H1 (cell line): ENCODE measurements at regions not wholly inside any gene's neighbourhood (a gene's known extent, or its start where the extent isn't known, plus 50 kb on each side); places are given as distances from the start of the nearest gene placed in this dataset.

ENCODE experiments used
- CEBPB ChIP-seq: IDR thresholded peaks from 2 replicates; pipeline ENCODE4 v1.6.1; 2012; ENCODE audit warnings: low read depth, low read length
- CHD7 ChIP-seq: fragments of 300-600 bp; sonication (generic); IDR thresholded peaks from 2 replicates; pipeline ENCODE4 v1.7.1; 2012; ENCODE audit warnings: low read length, moderate library complexity, mild to moderate bottlenecking, inconsistent platforms; ENCODE audit not compliant: insufficient replicate concordance
- EP300 ChIP-seq, 2 experiments: IDR thresholded peaks; 1 replicate in 1 of 2; 2 replicates in 1 of 2; pipeline ENCODE4 v1.6.1; 2011 to 2012; ENCODE audit warnings: low read depth in 2 of 2, low read length in 2 of 2, mild to moderate bottlenecking in 2 of 2, borderline replicate concordance in 1 of 2, inconsistent platforms in 1 of 2, moderate library complexity in 1 of 2
- HDAC2 ChIP-seq, 2 experiments: fragments of 300-600 bp in 1 of 2; sonication (generic) in 1 of 2; IDR thresholded peaks; 2 replicates each; pipeline ENCODE4 v1.6.1; 2011 to 2012; ENCODE audit warnings: low read depth in 2 of 2, low read length in 2 of 2, mild to moderate bottlenecking in 2 of 2, moderate library complexity in 2 of 2, borderline replicate concordance in 1 of 2, inconsistent platforms in 1 of 2
- HDAC6 ChIP-seq: IDR thresholded peaks from one replicate; pipeline ENCODE4 v1.7.1; 2012; ENCODE audit warnings: low read depth, mild to moderate bottlenecking, inconsistent platforms, low read length, moderate library complexity
- POLR2A ChIP-seq, 2 experiments: IDR thresholded peaks; 1 replicate in 1 of 2; 2 replicates in 1 of 2; pipeline ENCODE4 v1.6.1; 2011; ENCODE audit warnings: low read depth in 2 of 2, low read length in 2 of 2, mild to moderate bottlenecking in 2 of 2; ENCODE audit errors: control extremely low read depth in 1 of 2
- RAD21 ChIP-seq, 2 experiments: IDR thresholded peaks in 1 of 2; conservative IDR thresholded peaks in 1 of 2; 2 replicates each; pipeline ENCODE4 v1.6.1; 2011; ENCODE audit warnings: low read depth in 2 of 2, low read length in 2 of 2, improper control_type of control experiment in 1 of 2, inconsistent platforms in 1 of 2, mild to moderate bottlenecking in 1 of 2, moderate library complexity in 1 of 2
- TF ChIP-seq, protein P1 (sequence below): IDR thresholded peaks from 2 replicates; pipeline ENCODE4 v1.6.1; 2012; ENCODE audit warnings: low read length, inconsistent platforms

- TF ChIP-seq CHD7: no peak
- TF ChIP-seq EP300 (IDR thresholded peaks at IDR 0.05; ENCODE audit: borderline replicate concordance in 1 of 2, low read depth in 2 of 2, low read length in 2 of 2): no peak
- no peak for TF ChIP-seq RAD21 (IDR thresholded peaks at IDR 0.05 in 1 of 2, conservative IDR thresholded peaks at IDR 0.05 in 1 of 2; ENCODE audit: low read depth in 2 of 2, low read length in 2 of 2)
- TF ChIP-seq, protein P1, sequence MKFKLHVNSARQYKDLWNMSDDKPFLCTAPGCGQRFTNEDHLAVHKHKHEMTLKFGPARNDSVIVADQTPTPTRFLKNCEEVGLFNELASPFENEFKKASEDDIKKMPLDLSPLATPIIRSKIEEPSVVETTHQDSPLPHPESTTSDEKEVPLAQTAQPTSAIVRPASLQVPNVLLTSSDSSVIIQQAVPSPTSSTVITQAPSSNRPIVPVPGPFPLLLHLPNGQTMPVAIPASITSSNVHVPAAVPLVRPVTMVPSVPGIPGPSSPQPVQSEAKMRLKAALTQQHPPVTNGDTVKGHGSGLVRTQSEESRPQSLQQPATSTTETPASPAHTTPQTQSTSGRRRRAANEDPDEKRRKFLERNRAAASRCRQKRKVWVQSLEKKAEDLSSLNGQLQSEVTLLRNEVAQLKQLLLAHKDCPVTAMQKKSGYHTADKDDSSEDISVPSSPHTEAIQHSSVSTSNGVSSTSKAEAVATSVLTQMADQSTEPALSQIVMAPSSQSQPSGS: no peak
- TF ChIP-seq HDAC6: no peak
- TF ChIP-seq CEBPB: no peak
- TF ChIP-seq HDAC2 (IDR thresholded peaks at IDR 0.05; ENCODE audit: borderline replicate concordance in 1 of 2, low read depth in 2 of 2, low read length in 2 of 2): no peak
- TF ChIP-seq POLR2A (IDR thresholded peaks at IDR 0.05; ENCODE audit: control extremely low read depth in 1 of 2, low read depth in 2 of 2, low read length in 2 of 2): no peak
These were observed 203.3 kb upstream of the IVNS1ABP start (continued) for GRCh38 chr1:185520188-185520920.
